Keratinocyte (primary cell): ENCODE measurements at regions not wholly inside any gene's neighbourhood (a gene's known extent, or its start where the extent isn't known, plus 50 kb on each side); places are given as distances from the start of the nearest gene placed in this dataset.

Experiments
- CTCF ChIP-seq, 3 experiments: IDR thresholded peaks in 1 of 3; conservative IDR thresholded peaks in 1 of 3; optimal IDR thresholded peaks in 1 of 3; 2 replicates in 2 of 3; 3 replicates in 1 of 3; pipeline versions ENCODE3 to v1.5.1; 2011; ENCODE audit warnings: low read length in 3 of 3, mild to moderate bottlenecking in 3 of 3, moderate library complexity in 2 of 3, control low read depth in 1 of 3, inconsistent platforms in 1 of 3; ENCODE audit not compliant: insufficient read depth in 2 of 3; ENCODE audit errors: extremely low read depth in 1 of 3
- EZH2 ChIP-seq: IDR thresholded peaks from one replicate; pipeline ENCODE4 v1.6.1; 2012; ENCODE audit warnings: inconsistent platforms, mild to moderate bottlenecking, low read length, moderate library complexity

- no peak for TF ChIP-seq CTCF (optimal IDR thresholded peaks at IDR 0.05 in 1 of 3, IDR thresholded peaks at IDR 0.05 in 1 of 3, conservative IDR thresholded peaks at IDR 0.05 in 1 of 3; ENCODE audit: extremely low read depth in 1 of 3, insufficient read depth in 2 of 3, low read length in 3 of 3)
- no peak for TF ChIP-seq EZH2
These were observed 642.8 kb downstream of the KCNT2 start for GRCh38 chr1:195965475-195965874.
